ENCODE measurements at regions not wholly inside any gene's neighbourhood (a gene's known extent, or its start where the extent isn't known, plus 50 kb on each side); places are given as distances from the start of the nearest gene placed in this dataset.
"Not testable (repeated sequence)": the region's sequence is repeated elsewhere in the genome, so short reads cannot be mapped to it uniquely, and the experiment has no call there.

DNA sequence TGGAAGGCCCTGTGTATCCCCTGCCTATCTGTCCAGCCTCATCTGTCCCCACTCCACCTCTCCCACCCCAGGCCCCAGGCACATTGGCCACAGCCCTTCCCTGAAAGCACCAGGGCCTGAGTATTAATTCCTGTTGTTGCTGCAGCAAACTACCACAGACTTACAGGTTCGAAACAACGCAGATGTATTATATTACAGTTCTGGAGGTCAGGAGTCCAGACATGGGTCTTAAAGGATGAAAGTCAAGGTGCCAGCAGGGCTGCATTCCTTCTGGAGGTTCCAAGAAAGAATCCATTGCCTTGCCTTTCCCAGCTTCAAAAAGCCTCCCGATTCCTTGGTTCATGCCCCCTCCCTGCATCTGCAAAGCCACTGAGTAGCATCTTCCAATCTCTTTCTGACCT, 78.7 kb upstream of the LAPTM4A start:
- DNase-seq: no peak

DNA sequence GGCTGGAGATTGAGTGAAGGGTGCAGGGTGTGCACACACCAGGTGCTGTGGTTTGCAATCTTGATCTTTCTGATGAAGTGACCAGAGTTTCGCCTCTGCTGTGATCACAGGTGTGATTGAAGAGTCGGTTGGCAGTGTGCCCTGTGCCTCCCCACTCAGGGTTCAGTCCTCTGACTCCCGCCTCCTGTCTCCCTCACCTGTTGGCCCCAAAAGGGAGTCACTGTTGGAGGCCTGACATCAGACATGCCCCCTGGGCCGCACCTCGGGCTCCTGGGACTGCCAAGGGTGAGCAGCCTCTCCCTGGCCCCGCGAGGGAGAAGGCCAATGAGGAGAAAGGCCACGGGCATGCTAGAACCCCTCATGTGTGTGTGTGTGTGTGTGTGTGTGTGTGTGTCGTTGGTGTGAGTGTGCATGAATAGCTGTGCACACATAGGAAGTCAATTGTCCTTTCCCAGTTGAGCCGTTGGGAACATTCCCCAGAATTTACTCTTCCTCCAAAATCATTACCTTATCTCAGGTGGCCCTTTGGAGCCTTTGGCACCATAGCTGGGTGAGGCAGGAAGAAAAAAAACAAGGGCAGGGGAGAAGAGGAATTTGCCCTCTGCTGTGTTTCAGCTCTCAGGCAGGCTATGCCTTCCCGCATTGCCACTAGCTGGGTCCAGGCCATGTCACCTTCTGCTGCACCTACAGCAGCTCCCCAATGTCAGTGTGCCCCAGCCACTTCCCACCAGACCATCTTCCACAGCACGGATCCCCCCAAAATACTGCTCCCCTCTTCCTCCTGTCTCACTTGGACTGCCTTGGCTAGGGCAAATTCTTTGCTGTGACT, 78.1 kb upstream of the LAPTM4A start:
- DNase-seq: no peak

DNA sequence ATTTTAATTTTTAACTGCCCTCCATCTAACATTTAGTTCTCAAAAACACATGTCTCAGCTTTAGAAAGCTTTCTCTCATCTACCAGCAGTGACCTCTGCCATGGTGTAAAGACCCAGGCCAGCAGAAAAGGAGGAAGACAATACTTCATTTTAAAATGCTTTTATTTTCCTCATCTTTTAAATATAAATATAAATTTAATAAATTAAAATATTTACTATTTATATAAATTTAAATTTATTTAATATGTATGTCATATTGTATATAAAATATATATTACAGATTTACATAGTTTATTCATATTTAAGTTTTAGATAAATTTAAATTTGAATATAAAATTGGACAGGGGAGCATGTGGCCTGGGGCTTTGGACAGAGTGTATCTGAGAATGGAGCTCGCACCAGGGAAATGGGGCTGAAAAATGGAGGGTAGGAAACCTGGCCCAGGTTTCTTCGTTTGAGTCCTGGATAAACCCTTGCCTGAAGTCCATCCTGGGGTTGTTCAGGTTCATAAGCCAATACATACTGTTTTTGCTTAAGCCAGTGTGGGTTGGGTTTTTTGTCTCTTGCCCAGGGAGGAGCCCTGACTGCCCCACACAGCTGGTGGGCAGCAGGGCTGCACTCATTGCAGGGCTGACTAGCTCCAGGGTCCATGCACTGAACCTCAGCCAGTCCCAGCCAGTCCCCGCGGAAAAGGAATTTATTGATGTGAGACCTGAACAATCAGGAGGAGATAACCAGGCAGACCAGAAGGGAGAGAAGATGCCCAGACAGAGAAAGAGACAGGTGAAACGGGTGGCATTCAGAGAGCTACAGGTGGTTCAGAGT, 77.3 kb upstream of the LAPTM4A start:
- DNase-seq: no peak

DNA sequence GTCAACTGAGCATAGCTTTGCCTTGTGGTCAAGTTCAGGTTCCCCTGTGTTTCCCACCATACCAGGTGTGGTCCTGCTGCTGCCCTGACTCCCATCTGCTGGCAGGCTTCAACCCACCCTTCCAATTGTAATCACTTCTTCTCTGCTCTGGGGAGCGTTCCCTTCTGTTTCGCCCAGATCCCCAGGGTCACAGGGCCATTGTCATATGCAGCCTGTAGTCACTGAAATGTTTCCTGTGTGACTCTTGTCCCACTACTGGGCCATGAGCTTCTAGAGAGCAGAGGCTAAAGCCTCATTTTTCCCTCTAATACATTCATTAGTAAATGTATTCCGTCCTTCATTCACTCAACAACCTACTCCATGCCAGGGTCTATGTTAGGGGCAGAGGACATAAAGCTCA, 75.0 kb upstream of the LAPTM4A start:
- no peak for DNase-seq

DNA sequence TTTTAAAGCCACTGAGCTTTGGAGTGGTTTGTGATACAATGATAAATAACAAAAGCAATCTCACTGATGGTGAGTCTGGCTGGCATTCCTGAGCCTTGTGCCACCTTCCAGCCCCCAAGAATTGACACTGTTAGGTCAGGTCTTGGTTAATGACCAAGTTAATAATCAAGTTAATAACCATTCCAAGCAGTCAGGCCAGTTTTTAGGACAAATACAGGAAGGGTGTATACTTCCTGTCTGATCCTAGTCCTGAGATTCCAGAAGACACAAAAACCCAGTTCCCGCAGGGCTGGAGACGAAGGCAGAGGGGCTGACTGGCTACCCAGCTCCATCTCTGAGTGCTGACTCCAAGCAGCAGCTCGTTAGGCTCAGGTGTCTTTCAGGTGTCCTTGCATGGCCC, 74.6 kb upstream of the LAPTM4A start:
- DNase-seq: no peak

DNA sequence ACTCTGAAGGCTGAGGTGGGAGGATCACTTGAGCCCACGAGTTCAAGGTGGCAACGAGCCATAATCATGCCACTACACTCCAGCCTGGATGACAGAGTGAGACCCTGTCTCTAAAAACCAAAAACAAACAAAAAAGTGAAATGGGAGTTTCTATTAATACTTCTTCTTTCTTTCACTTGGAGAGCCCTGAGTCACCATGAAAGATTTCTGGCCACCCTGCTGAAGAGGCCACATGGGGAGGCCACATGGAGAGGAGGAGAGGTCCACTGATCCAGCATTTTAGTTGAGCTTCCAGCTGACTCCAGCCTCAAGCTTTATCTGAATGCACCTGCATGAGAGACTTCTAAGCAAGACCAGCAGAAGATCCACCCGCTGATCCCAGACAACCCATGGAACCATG, 74.2 kb upstream of the LAPTM4A start:
- DNase-seq: no peak

DNA sequence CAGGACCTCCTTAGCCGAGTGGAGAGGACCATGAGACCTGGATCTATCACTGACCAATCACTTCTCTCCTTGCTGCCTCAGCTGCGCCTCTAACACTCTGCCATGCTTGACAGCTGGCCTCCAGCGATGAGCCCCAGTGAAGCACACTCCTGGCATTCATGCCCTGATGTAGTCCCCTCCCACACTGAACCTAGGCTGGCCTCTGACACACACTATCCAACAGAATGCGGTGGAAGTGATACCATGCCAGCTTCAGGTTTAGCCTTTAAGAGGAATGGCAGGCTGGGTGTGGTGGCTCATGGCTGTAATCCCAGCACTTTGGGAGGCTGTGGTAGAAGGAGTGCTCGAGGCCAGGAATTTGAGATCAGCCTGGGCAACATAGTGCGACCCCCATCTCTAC, 73.7 kb upstream of the LAPTM4A start:
- DNase-seq: no peak

DNA sequence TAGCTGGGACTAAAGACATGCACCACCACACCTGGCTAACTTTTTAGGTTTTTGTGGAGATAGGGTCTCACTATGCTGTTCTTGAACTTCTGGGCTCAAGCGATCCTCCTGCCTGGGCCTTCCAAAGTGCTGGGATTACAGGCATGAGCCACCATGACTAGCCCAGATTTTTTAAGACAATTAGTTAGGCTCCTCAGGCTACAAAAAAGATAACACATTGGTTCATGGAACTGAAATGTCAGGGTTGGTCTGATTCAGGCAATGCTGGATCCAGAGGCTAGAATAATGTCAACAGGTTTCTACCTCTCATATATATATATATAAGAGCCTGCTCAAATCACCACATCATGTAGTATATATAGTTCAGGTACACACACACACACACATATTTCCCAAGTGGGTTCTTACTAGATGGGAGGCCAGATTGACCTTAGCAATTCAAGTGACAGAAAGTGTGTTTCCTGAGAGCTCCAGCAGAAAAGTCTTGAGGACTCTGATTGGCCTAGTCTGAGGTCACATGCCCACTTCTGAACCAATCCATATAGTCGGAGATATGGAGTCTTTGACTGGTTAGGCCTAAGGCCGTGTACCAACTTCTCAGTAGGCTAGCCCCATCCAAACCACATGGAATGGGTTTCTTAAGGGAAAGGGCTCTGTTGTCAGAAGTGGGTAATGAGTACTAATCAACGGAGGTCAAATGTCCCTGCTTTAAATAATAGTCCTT, 72.6 kb upstream of the LAPTM4A start:
- no peak for DNase-seq

DNA sequence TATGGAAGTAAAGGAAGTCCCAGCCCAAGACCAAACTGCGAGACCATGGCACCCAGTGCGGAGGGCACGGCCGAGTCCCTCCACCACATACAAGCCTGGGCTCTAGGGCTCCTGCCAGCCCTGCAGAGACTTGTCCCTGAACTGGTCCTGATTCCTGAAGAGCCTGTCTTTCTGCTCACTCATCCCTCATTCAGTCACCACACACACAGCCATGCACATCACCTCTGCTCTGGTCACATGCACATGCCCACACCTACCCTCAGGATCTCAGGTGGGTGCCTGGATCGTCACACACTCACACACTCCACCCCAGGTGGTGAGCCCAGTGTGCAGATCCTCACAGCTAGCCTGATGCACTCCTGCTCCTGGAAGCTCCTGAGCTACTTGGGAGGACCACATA, 71.4 kb upstream of the LAPTM4A start:
- DNase-seq: no peak

DNA sequence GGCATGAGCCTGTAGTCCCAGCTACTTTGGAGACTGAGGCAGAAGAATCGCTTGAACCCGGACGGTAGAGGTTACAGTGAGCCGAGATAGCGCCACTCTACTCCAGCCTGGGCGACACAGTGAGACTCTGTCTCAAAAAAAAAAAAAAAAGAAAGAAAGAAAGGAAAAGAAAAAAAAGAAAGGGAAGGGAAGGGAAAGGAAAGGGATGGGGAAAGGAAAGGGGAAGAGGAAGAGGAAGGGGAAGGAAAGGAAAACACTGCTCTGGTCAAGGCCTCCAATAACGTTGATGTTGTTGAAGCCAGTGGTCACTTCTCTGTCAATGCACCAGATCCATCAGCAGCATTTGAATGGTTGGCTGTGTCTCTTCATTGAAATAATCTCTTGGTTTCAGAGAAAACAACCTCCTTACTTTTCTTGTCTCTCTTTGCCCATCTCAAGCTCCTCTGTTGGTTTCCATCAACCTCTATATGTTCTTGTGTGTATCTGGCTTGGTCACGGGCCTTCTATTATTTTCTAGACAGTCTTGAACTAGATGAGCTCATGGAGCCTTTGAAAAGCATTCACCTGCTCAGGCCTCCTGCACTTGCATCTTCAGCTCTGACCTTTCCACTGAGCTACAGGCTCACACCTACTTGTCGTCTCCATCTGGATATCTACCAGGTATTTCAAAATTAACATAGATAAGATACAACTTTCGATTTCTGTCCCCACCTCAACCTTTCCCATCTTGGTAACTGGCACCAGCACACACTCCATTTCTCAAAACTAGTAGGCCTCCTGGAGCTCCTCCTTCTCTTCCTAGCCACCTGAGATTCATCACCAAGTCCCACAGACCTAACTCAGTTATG, 69.4 kb upstream of the LAPTM4A start:
- no peak for DNase-seq

DNA sequence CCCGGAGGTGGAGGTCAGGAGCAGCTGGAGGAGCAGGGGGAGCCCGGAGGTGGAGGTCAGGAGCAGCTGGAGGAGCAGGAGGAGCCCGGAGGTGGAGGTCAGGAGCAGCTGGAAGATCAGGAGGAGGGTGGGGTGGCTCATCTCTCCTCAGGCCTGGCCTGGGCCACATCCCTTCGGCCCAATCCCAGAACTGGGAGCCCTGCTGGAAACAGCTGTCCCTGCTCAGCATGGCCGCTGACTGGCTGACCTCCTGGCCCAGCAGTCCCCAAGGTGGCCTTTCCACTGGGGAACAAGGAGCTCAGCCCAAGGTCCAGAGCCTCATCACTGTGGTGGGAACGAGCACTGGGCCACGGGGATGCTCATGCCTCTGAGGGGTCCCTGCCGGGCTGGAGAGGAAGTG, 66.6 kb upstream of the LAPTM4A start:
- no peak for DNase-seq

DNA sequence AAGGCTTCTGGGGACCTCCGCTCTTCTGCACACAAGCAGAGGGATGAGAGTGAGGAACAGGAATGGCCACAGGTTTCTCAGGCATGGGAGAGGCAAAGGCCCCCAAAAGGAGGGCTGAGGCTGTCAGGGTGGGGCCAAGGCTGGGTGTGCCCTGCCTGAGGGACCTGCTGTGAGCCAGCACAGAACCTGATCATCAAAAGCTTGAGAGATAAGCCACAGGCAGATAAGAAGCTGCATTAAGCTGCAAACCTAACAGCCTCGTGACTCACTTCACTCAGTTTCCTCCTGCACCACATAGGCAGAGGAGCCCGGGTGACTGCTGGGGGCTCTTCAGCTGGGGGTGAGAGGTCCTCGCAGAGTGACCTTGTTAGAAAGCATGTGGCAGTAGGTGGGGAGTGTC, 64.5 kb upstream of the LAPTM4A start:
- DNase-seq: no peak

DNA sequence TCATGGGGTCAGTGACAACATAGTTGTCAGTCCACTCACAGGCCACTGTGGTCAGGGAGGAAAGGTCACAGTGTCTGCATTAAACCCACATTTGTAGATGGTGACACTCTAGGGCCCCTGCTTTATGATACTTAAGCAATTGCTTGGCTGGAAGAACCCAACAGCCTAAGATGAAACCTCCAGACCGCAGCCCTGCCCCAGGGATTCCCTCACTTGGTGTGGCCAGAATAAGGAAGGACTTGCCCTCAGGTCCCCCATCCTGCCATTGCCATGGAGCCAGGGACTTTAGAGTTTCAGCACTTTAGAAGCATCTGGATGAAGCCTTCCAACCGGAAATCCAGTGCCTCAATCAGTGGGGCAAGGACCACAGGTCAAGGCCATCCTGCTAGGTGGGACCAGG, 63.9 kb upstream of the LAPTM4A start:
- DNase-seq: no peak

DNA sequence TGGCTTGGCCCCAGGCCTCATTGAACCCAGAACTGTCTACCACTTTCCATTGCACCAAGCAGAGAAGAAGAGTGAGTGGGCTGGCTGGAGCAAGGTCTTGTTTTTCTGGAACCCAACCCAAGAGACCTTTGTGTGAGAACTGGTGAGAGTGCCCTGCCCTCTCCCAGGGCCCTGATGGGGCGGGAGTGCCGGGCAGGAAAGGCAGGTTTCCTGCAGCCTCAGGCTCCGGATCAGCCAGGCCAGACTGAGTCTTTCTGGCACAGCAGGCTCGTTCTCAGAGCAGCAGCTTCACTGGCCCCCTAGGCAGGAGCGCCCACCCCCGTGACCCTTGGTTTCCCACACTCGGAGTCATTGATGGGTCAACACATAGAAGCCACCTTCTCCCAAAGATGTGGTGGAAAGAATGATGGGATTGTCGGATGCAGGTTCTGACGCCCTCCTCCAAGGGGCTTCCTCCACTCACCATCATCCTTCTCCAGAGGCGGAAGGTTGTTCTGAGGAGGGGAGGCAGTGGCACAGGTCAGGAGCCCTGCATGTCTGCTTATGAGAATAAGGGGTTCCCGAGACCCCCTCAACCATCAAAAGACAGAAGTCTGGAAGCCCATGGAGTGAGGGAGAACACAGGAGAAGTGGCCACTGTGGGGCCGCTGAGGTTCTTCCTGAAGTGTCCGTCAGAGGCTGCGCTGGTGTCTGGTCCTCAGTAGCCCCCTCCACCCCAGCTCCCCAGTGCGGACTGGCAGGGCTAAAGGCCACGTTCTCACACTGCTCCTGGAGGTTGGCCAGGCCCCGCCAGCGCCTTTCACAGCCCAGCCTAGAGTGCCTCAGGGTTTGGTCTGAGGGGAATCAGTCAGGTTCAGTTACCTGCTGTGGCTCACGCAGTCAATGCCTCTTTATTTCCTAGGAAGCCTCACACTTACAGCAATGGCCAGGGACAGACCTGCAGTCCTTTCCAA, 62.8 kb upstream of the LAPTM4A start:
- no peak for DNase-seq

DNA sequence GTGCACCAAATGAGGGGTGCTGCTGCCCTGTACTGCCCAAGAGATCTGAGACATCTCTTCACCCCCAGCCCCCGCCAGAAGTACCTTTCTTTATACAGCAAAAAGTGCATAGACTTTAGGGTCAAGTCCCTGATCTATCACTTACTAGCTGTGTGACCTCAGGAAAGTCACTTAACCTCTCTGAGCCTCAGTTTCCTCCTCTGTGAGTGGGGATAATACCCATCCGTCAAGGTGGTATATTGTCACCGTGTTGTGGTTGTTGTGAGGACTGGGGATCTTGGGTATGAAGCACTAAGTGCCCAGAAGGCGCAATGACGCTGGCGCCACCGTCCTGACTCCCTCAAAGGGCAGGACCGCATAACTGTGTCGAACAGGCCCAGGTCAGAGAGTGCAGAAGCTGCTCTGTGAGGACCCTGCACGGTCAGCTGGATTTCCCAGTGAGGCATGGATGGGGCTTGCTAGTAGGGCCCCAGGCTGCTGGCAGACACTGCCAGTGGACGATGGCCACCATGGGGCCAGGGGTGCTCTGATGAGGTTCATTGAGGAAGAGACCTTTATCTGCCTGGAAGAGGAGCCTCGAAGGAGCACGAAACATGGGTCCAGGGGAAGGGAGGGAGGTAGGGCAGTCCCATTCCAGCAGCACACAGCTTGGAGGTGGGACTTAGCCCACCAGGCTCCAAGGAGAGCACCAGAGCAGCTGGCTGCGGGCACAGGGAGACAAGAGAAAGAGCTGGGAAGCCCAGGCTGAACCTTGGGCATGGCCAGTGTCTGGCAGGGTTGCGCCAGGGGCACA, 61.8 kb upstream of the LAPTM4A start:
- no peak for DNase-seq

DNA sequence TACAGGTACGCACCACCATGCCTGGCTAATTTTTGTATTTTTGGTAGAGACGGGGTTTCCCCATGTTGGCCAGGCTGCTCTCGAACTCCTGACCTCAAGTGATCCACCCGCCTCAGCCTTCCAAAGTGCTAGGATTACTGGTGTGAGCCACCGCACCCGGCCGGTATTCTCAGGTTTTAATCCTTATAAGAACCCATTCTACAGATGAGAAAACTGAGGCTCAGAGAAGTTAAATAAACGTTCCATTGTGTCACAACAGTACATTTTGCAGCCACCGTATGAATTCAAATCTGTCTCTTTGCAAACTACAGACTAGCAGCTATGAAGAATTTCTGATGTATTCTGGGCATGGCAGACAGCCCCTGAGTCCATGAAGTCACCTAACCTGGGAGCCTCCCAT, 60.9 kb upstream of the LAPTM4A start:
- not testable (repeated sequence) for DNase-seq

DNA sequence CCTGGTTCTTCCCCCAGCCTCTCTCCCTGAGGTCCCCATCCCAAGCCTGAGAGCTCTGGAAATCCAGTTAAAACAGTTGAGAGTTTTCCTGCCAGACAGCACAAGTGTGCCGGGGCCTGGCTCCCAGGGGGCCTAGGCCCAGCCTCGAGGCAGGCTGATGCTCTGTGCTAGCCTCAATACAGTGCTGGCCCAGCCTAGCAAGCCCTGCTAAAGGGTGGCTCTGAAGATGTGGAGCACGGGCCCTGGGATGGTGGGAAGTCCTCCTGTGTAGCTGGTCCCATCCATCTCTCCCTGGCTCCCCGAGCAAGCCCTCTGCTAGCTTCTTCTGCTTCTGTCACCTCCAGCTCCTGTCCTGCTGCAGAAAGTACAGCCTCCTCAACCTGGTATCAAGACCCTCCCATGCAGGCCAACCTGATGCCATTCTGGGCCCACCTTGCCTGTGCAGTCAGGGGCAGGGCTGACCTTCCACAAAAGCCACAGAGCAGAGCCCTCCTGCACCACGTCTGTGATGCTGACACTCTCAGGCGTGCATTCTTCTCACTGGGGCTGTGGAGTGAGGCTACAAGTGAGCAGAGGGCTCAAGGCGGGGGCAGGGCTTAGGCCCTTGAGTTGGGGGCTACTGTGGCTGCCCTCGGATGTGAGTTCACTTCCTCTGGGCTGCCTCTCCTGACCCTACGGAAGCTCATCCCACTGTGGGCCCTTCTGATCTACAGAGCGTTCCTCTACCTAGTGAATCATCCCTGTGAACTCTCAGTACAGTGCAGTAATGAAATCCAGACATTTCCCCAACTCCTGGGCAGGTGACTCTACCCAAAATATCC, 60.1 kb upstream of the LAPTM4A start:
- DNase-seq: no peak

DNA sequence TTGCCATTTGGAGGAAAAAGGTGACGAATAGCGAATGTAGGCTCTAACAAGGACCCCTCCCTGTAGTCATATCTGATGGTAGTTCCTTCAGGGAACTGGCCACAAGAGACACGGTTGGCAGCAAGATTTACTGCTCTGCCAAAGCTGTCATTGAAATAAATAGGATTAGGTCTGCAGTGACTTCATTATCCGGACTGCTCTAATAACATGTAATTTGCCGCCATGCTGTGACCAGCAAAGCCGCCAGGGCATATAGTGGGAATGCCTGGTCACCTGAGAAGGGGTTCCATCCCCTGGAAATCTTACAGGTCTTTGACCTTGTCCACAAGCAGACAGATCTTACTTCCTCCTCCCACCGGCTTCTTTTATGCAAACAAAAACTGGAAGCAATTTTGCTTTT, 59.4 kb upstream of the LAPTM4A start:
- DNase-seq: no peak

DNA sequence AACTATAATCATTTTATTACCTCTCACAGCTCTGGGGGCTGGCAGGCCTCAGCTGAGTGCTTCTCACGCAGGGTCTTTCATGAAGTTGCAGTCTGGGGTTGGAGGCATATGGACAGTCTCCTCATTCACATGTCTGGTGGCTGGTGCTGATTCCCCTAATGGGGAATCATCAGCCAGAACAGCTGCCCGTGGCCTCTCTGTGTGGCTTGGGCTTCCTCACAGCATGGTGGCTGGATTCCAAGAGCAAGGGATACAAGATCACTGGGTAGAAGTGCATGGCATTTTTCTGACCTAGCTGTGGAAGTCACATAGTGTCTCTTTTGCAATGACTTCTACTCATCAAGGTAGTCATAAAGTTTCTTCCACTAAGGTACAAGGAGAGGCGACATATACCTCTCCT, 59.0 kb upstream of the LAPTM4A start:
- no peak for DNase-seq

Measured in suppressor macrophage treated with lipopolysaccharide for 4 hours (primary cell).